ENCODE measurements at regions not wholly inside any gene's neighbourhood (a gene's known extent, or its start where the extent isn't known, plus 50 kb on each side); places are given as distances from the start of the nearest gene placed in this dataset.

- TF ChIP-seq CTCF (conservative IDR thresholded peaks at IDR 0.05; ENCODE audit: low read depth, low read length) (no peak), POLR2A (IDR thresholded peaks at IDR 0.05; ENCODE audit: low read depth, low read length) (no peak), CEBPB (IDR thresholded peaks at IDR 0.05; ENCODE audit: low read depth, low read length) (no peak), CHD1 (IDR thresholded peaks at IDR 0.05; ENCODE audit: low read depth, low read length) (no peak), RFX5 (IDR thresholded peaks at IDR 0.05; ENCODE audit: low read depth, low read length) (no peak), RAD21 (IDR thresholded peaks at IDR 0.05; ENCODE audit: low read length) (no peak), SMC3 (IDR thresholded peaks at IDR 0.05; ENCODE audit: low read depth, low read length) (no peak), RCOR1 (IDR thresholded peaks at IDR 0.05; ENCODE audit: insufficient replicate concordance, low read length) (no peak), MXI1 (IDR thresholded peaks at IDR 0.05; ENCODE audit: borderline replicate concordance, low read depth, low read length) (no peak), BHLHE40 (IDR thresholded peaks at IDR 0.05; ENCODE audit: low read depth, low read length) (no peak)
These were observed 91.0 kb upstream of the LANCL2 start for GRCh38 chr7:55274156-55274555.

All from IMR-90 (cell line).